SK-N-MC (cell line): ENCODE measurements at regions not wholly inside any gene's neighbourhood (a gene's known extent, or its start where the extent isn't known, plus 50 kb on each side); places are given as distances from the start of the nearest gene placed in this dataset.

Source experiments
- EZH2 ChIP-seq: fragments of 200-600 bp; sonication (generic); IDR thresholded peaks from one replicate; pipeline ENCODE4 v1.6.1; 2017; ENCODE audit warnings: antibody characterized with exemption
- FOXP2 ChIP-seq: optimal IDR thresholded peaks from 2 replicates; pipeline ENCODE3; 2011; ENCODE audit warnings: mild to moderate bottlenecking, moderate library complexity; ENCODE audit not compliant: insufficient read depth; ENCODE audit errors: extremely low read length, control extremely low read depth
- POLR2AphosphoS5 ChIP-seq: IDR thresholded peaks from 2 replicates; pipeline ENCODE4 v1.6.1; 2012; ENCODE audit warnings: mild to moderate bottlenecking, low read depth, low read length, borderline replicate concordance

GRCh38 chr9:87381746-87382145 is 115.9 kb upstream of the DAPK1 start:
- no peak for TF ChIP-seq EZH2
- no peak for TF ChIP-seq POLR2AphosphoS5
- no peak for TF ChIP-seq FOXP2
